ENCODE measurements at regions not wholly inside any gene's neighbourhood (a gene's known extent, or its start where the extent isn't known, plus 50 kb on each side); places are given as distances from the start of the nearest gene placed in this dataset.

GRCh38 chr5:89388872-89389271 is 505.9 kb upstream of the MEF2C start:
- TF ChIP-seq POLR2A (IDR thresholded peaks at IDR 0.05; ENCODE audit: low read depth, low read length): no peak
- no peak for TF ChIP-seq CTCF (IDR thresholded peaks at IDR 0.05; ENCODE audit: extremely low read depth in 1 of 2, insufficient read depth in 1 of 2, low read depth in 1 of 2, low read length in 2 of 2)
- no peak for TF ChIP-seq EZH2 (IDR thresholded peaks at IDR 0.05; ENCODE audit: borderline replicate concordance, low read depth, low read length, severe bottlenecking)
- no peak for TF ChIP-seq MYC (IDR thresholded peaks at IDR 0.05; ENCODE audit: low read depth, low read length)
- TF ChIP-seq FOS (IDR thresholded peaks at IDR 0.05; ENCODE audit: borderline replicate concordance, insufficient read depth, low read length): no peak
- TF ChIP-seq POLR2AphosphoS5 (IDR thresholded peaks at IDR 0.05; ENCODE audit: insufficient read depth, low read depth, low read length): no peak
- TF ChIP-seq MAX (IDR thresholded peaks at IDR 0.05; ENCODE audit: insufficient read depth, insufficient read length): no peak
- TF ChIP-seq GATA2 (IDR thresholded peaks at IDR 0.05; ENCODE audit: insufficient read depth, insufficient read length, low read depth, low read length): no peak

Data from endothelial cell of umbilical vein (primary cell).